ENCODE measurements at regions not wholly inside any gene's neighbourhood (a gene's known extent, or its start where the extent isn't known, plus 50 kb on each side); places are given as distances from the start of the nearest gene placed in this dataset.

- no peak overlapping the region for H3K4me2 ChIP-seq (ENCODE audit: low read length)
- no peaks in the 10 kb centered on the region for H3K9me3 ChIP-seq (ENCODE audit: low read length)
- no peak for DNase-seq (ENCODE audit: low spot score)
- intact Hi-C loops (cut with micrococcal nuclease; ENCODE audit: unreplicated experiment): no loop called here
- no TSS peak for BruUV-seq (replicated peaks)
- TF ChIP-seq, protein P1, sequence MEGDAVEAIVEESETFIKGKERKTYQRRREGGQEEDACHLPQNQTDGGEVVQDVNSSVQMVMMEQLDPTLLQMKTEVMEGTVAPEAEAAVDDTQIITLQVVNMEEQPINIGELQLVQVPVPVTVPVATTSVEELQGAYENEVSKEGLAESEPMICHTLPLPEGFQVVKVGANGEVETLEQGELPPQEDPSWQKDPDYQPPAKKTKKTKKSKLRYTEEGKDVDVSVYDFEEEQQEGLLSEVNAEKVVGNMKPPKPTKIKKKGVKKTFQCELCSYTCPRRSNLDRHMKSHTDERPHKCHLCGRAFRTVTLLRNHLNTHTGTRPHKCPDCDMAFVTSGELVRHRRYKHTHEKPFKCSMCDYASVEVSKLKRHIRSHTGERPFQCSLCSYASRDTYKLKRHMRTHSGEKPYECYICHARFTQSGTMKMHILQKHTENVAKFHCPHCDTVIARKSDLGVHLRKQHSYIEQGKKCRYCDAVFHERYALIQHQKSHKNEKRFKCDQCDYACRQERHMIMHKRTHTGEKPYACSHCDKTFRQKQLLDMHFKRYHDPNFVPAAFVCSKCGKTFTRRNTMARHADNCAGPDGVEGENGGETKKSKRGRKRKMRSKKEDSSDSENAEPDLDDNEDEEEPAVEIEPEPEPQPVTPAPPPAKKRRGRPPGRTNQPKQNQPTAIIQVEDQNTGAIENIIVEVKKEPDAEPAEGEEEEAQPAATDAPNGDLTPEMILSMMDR (conservative IDR thresholded peaks at IDR 0.05; ENCODE audit: low read length): no peak
- no peak for TF ChIP-seq EZH2phosphoT487 (IDR thresholded peaks at IDR 0.05; ENCODE audit: borderline replicate concordance, low read depth, low read length)
- H3K4me3 ChIP-seq (ENCODE audit: low read depth, low read length, poor library complexity, severe bottlenecking): no peak overlapping the region
- H3K27ac ChIP-seq (ENCODE audit: low read depth, low read length, poor library complexity, severe bottlenecking): no peak overlapping the region
- H4K20me1 ChIP-seq (ENCODE audit: insufficient read depth, low read length): no peaks in the 10 kb centered on the region
- no peaks in the 10 kb centered on the region for H3K4me1 ChIP-seq (ENCODE audit: insufficient read depth, low read length, poor library complexity, severe bottlenecking)
- CTCF ChIA-PET (ENCODE audit: unreplicated experiment): no interaction called here
- H3K36me3 ChIP-seq (ENCODE audit: insufficient read depth, low read length): no peaks in the 10 kb centered on the region
- no peaks in the 10 kb centered on the region for H3K9me2 ChIP-seq (ENCODE audit: insufficient read depth, low read length)
- no peaks in the 10 kb centered on the region for H3K79me2 ChIP-seq (ENCODE audit: insufficient read depth, low read depth, low read length)
- POLR2A ChIA-PET: no interaction called here
- H2AFZ ChIP-seq (ENCODE audit: low read length): no peak overlapping the region
Observed at GRCh38 chr1:38341694-38342093, 295.1 kb upstream of the POU3F1 start.

- H3K79me2 ChIP-seq (ENCODE audit: insufficient read depth, low read depth, low read length): no peaks in the 10 kb centered on the region
- ChIA-PET CTCF (ENCODE audit: unreplicated experiment) (no interaction called here), POLR2A (no interaction called here)
- H3K9me2 ChIP-seq (ENCODE audit: insufficient read depth, low read length): no peaks in the 10 kb centered on the region
- H3K36me3 ChIP-seq (ENCODE audit: insufficient read depth, low read length): no peaks in the 10 kb centered on the region
- intact Hi-C loops (cut with micrococcal nuclease; ENCODE audit: unreplicated experiment): no loop called here
- H3K9me3 ChIP-seq (ENCODE audit: low read length): no peaks in the 10 kb centered on the region
- TF ChIP-seq, protein P1 (conservative IDR thresholded peaks at IDR 0.05; ENCODE audit: low read length): no peak
- TF ChIP-seq EZH2phosphoT487 (IDR thresholded peaks at IDR 0.05; ENCODE audit: borderline replicate concordance, low read depth, low read length): no peak
- no peak overlapping the region for H3K4me3 ChIP-seq (ENCODE audit: low read depth, low read length, poor library complexity, severe bottlenecking)
- no peak overlapping the region for H3K4me2 ChIP-seq (ENCODE audit: low read length)
- DNase-seq (ENCODE audit: low spot score): no peak
- no peak overlapping the region for H3K27ac ChIP-seq (ENCODE audit: low read depth, low read length, poor library complexity, severe bottlenecking)
- no peaks in the 10 kb centered on the region for H4K20me1 ChIP-seq (ENCODE audit: insufficient read depth, low read length)
- no peaks in the 10 kb centered on the region for H3K4me1 ChIP-seq (ENCODE audit: insufficient read depth, low read length, poor library complexity, severe bottlenecking)
- H2AFZ ChIP-seq (ENCODE audit: low read length): no peak overlapping the region
- no TSS peak for BruUV-seq (replicated peaks)
Observed at GRCh38 chr1:38340409-38340808, 293.8 kb upstream of the POU3F1 start.

- DNase-seq (ENCODE audit: low spot score): no peak
- no peak overlapping the region for H2AFZ ChIP-seq (ENCODE audit: low read length)
- TF ChIP-seq, protein P1 (conservative IDR thresholded peaks at IDR 0.05; ENCODE audit: low read length): no peak
- no peak for TF ChIP-seq EZH2phosphoT487 (IDR thresholded peaks at IDR 0.05; ENCODE audit: borderline replicate concordance, low read depth, low read length)
- intact Hi-C loops (cut with micrococcal nuclease; ENCODE audit: unreplicated experiment): no loop called here
- ChIA-PET POLR2A (no interaction called here), CTCF (ENCODE audit: unreplicated experiment) (no interaction called here)
- no peaks in the 10 kb centered on the region for H4K20me1 ChIP-seq (ENCODE audit: insufficient read depth, low read length)
- H3K9me3 ChIP-seq (ENCODE audit: low read length): no peaks in the 10 kb centered on the region
- no peaks in the 10 kb centered on the region for H3K4me1 ChIP-seq (ENCODE audit: insufficient read depth, low read length, poor library complexity, severe bottlenecking)
- no peak overlapping the region for H3K27ac ChIP-seq (ENCODE audit: low read depth, low read length, poor library complexity, severe bottlenecking)
- no peaks in the 10 kb centered on the region for H3K36me3 ChIP-seq (ENCODE audit: insufficient read depth, low read length)
- BruUV-seq (replicated peaks): no TSS peak
- H3K4me3 ChIP-seq (ENCODE audit: low read depth, low read length, poor library complexity, severe bottlenecking): no peak overlapping the region
- H3K4me2 ChIP-seq (ENCODE audit: low read length): no peak overlapping the region
- H3K9me2 ChIP-seq (ENCODE audit: insufficient read depth, low read length): no peaks in the 10 kb centered on the region
- no peaks in the 10 kb centered on the region for H3K79me2 ChIP-seq (ENCODE audit: insufficient read depth, low read depth, low read length)
Observed at GRCh38 chr1:38337711-38338110, 291.1 kb upstream of the POU3F1 start.
